Activated CD8-positive, alpha-beta memory T cell treated with anti-CD3 and anti-CD28 coated beads for 24 hours (primary cell): ENCODE measurements at regions not wholly inside any gene's neighbourhood (a gene's known extent, or its start where the extent isn't known, plus 50 kb on each side); places are given as distances from the start of the nearest gene placed in this dataset.

Experiments used
- DNase-seq: peaks from one replicate; pipeline ENCODE4 v3.0.0-alpha.2; 2020

- no peak for DNase-seq
Measured at GRCh38 chr4:179981161-179981560, 2262.0 kb upstream of the TENM3 start.

GRCh38 chr4:179989975-179990374 is 2253.2 kb upstream of the TENM3 start:
- DNase-seq: no peak

- no peak for DNase-seq
Measured at GRCh38 chr4:180009316-180009715, 2233.9 kb upstream of the TENM3 start.

GRCh38 chr4:180028682-180029081 is 2214.5 kb upstream of the TENM3 start:
- DNase-seq: no peak

GRCh38 chr4:180031330-180031729 is 2211.9 kb upstream of the TENM3 start:
- DNase-seq: no peak

- no peak for DNase-seq
Measured at GRCh38 chr4:180041576-180041975, 2201.6 kb upstream of the TENM3 start.

- DNase-seq: no peak
Measured at GRCh38 chr4:180052629-180053028, 2190.6 kb upstream of the TENM3 start.

- no peak for DNase-seq
Measured at GRCh38 chr4:180054291-180054690, 2188.9 kb upstream of the TENM3 start.

- DNase-seq: no peak
Measured at GRCh38 chr4:180057299-180057721, 2185.9 kb upstream of the TENM3 start.

GRCh38 chr4:180057891-180058671 is 2185.1 kb upstream of the TENM3 start:
- peak; percentile 54 for DNase-seq

- DNase-seq: no peak
Measured at GRCh38 chr4:180058691-180059215, 2184.4 kb upstream of the TENM3 start.

GRCh38 chr4:180059216-180059881 is 2183.9 kb upstream of the TENM3 start:
- DNase-seq: peak; percentile 53

- no peak for DNase-seq
Measured at GRCh38 chr4:180060159-180060889, 2182.9 kb upstream of the TENM3 start.

GRCh38 chr4:180081072-180081471 is 2162.1 kb upstream of the TENM3 start:
- DNase-seq: no peak

- no peak for DNase-seq
Measured at GRCh38 chr4:180084561-180084960, 2158.6 kb upstream of the TENM3 start.

GRCh38 chr4:180086480-180087190 is 2156.6 kb upstream of the TENM3 start:
- DNase-seq: no peak

- no peak for DNase-seq
Measured at GRCh38 chr4:180098586-180098985, 2144.6 kb upstream of the TENM3 start.

GRCh38 chr4:180099957-180100356 is 2143.2 kb upstream of the TENM3 start:
- no peak for DNase-seq

GRCh38 chr4:180100433-180101344 is 2142.5 kb upstream of the TENM3 start:
- DNase-seq: no peak

GRCh38 chr4:180101348-180102083 is 2141.7 kb upstream of the TENM3 start:
- no peak for DNase-seq

GRCh38 chr4:180103794-180104193 is 2139.4 kb upstream of the TENM3 start:
- DNase-seq: no peak
